Activated naive CD8-positive, alpha-beta T cell treated with anti-CD3 and anti-CD28 coated beads for 36 hours (primary cell): ENCODE measurements at regions not wholly inside any gene's neighbourhood (a gene's known extent, or its start where the extent isn't known, plus 50 kb on each side); places are given as distances from the start of the nearest gene placed in this dataset.
"Not testable (repeated sequence)": the region's sequence is repeated elsewhere in the genome, so short reads cannot be mapped to it uniquely, and the experiment has no call there.

Experiments
- DNase-seq: peaks from one replicate; pipeline ENCODE4 v3.0.0; 2021
- H3K27ac Mint-ChIP-seq: one replicate; pipeline ENCODE4 v1.8.0; 2022; ENCODE audit warnings: mild to moderate bottlenecking, moderate library complexity, mixed read lengths
- H3K27me3 Mint-ChIP-seq: one replicate; pipeline ENCODE4 v1.8.0; 2022; ENCODE audit warnings: mild to moderate bottlenecking, mixed read lengths
- H3K36me3 Mint-ChIP-seq: one replicate; pipeline ENCODE4 v1.8.0; 2021; ENCODE audit warnings: mild to moderate bottlenecking, mixed read lengths
- H3K4me1 Mint-ChIP-seq: one replicate; pipeline ENCODE4 v1.8.0; 2021; ENCODE audit warnings: mixed read lengths
- H3K4me3 Mint-ChIP-seq: one replicate; pipeline ENCODE4 v1.8.0; 2022; ENCODE audit warnings: mild to moderate bottlenecking, moderate library complexity, mixed read lengths
- H3K9me3 Mint-ChIP-seq: one replicate; pipeline ENCODE4 v1.8.0; 2022; ENCODE audit warnings: mixed read lengths

- peaks cover 7% of the 10 kb centered on the region for H3K9me3 Mint-ChIP-seq
- H3K4me1 Mint-ChIP-seq, result no peaks in the 10 kb centered on the region
- no peaks in the 10 kb centered on the region for H3K36me3 Mint-ChIP-seq
- H3K27ac Mint-ChIP-seq, result no peak overlapping the region
- no peak for DNase-seq
- H3K27me3 Mint-ChIP-seq, result no peaks in the 10 kb centered on the region
- H3K4me3 Mint-ChIP-seq, result no peak overlapping the region
Measured at GRCh38 chr1:194755241-194755994, 1569.0 kb upstream of the B3GALT2 start.

- not testable (repeated sequence) for H3K27me3 Mint-ChIP-seq, H3K36me3 Mint-ChIP-seq, H3K4me1 Mint-ChIP-seq, H3K27ac Mint-ChIP-seq, H3K9me3 Mint-ChIP-seq, H3K4me3 Mint-ChIP-seq, DNase-seq
Measured at GRCh38 chr1:194738843-194739242, 1552.4 kb upstream of the B3GALT2 start.

GRCh38 chr1:194734970-194735369 is 1548.6 kb upstream of the B3GALT2 start:
- no peaks in the 10 kb centered on the region for H3K4me1 Mint-ChIP-seq

GRCh38 chr1:194731025-194731424 is 1544.6 kb upstream of the B3GALT2 start:
- Mint-ChIP-seq H3K4me3 (no peak overlapping the region), H3K36me3 (no peaks in the 10 kb centered on the region), H3K27ac (no peak overlapping the region), H3K27me3 (no peaks in the 10 kb centered on the region), H3K4me1 (no peaks in the 10 kb centered on the region), H3K9me3 (no peaks in the 10 kb centered on the region)
- no peak for DNase-seq

More at GRCh38 chr1:194734970-194735369, 1548.6 kb upstream of the B3GALT2 start:
- H3K27me3 Mint-ChIP-seq, result no peaks in the 10 kb centered on the region
- H3K9me3 Mint-ChIP-seq, result no peaks in the 10 kb centered on the region
- no peak for DNase-seq
- H3K4me3 Mint-ChIP-seq, result no peak overlapping the region
- no peaks in the 10 kb centered on the region for H3K36me3 Mint-ChIP-seq
- no peak overlapping the region for H3K27ac Mint-ChIP-seq

GRCh38 chr1:194730304-194730703 is 1543.9 kb upstream of the B3GALT2 start:
- Mint-ChIP-seq H3K4me1 (no peaks in the 10 kb centered on the region), H3K9me3 (no peaks in the 10 kb centered on the region), H3K27ac (no peak overlapping the region), H3K36me3 (no peaks in the 10 kb centered on the region), H3K4me3 (no peak overlapping the region), H3K27me3 (no peaks in the 10 kb centered on the region)
- no peak for DNase-seq

- no peak overlapping the region for H3K4me3 Mint-ChIP-seq
Measured at GRCh38 chr1:194723067-194723466, 1536.7 kb upstream of the B3GALT2 start.

GRCh38 chr1:194717941-194718340 is 1531.5 kb upstream of the B3GALT2 start:
- H3K4me1 Mint-ChIP-seq, result no peaks in the 10 kb centered on the region
- DNase-seq, result no peak
- no peak overlapping the region for H3K27ac Mint-ChIP-seq
- no peaks in the 10 kb centered on the region for H3K27me3 Mint-ChIP-seq
- peaks cover 2% of the 10 kb centered on the region for H3K9me3 Mint-ChIP-seq
- no peak overlapping the region for H3K4me3 Mint-ChIP-seq
- no peaks in the 10 kb centered on the region for H3K36me3 Mint-ChIP-seq

More at GRCh38 chr1:194723067-194723466, 1536.7 kb upstream of the B3GALT2 start:
- H3K27me3 Mint-ChIP-seq, result no peaks in the 10 kb centered on the region
- H3K4me1 Mint-ChIP-seq, result no peaks in the 10 kb centered on the region
- DNase-seq, result no peak
- no peaks in the 10 kb centered on the region for H3K36me3 Mint-ChIP-seq
- no peaks in the 10 kb centered on the region for H3K9me3 Mint-ChIP-seq
- H3K27ac Mint-ChIP-seq, result no peak overlapping the region

- no peak overlapping the region for H3K4me3 Mint-ChIP-seq
- H3K36me3 Mint-ChIP-seq, result no peaks in the 10 kb centered on the region
- no peaks in the 10 kb centered on the region for H3K4me1 Mint-ChIP-seq
- peaks cover 2% of the 10 kb centered on the region for H3K9me3 Mint-ChIP-seq
- no peaks in the 10 kb centered on the region for H3K27me3 Mint-ChIP-seq
- no peak for DNase-seq
- no peak overlapping the region for H3K27ac Mint-ChIP-seq
Measured at GRCh38 chr1:194717334-194717733, 1530.9 kb upstream of the B3GALT2 start.

- H3K9me3 Mint-ChIP-seq, result peaks cover 2% of the 10 kb centered on the region
- H3K27ac Mint-ChIP-seq, result no peak overlapping the region
- no peaks in the 10 kb centered on the region for H3K36me3 Mint-ChIP-seq
Measured at GRCh38 chr1:194710671-194711070, 1524.3 kb upstream of the B3GALT2 start.

GRCh38 chr1:194709439-194709838 is 1523.0 kb upstream of the B3GALT2 start:
- H3K9me3 Mint-ChIP-seq, result peaks cover 2% of the 10 kb centered on the region
- DNase-seq, result no peak
- no peaks in the 10 kb centered on the region for H3K4me1 Mint-ChIP-seq
- no peak overlapping the region for H3K27ac Mint-ChIP-seq
- H3K4me3 Mint-ChIP-seq, result no peak overlapping the region
- no peaks in the 10 kb centered on the region for H3K36me3 Mint-ChIP-seq
- no peaks in the 10 kb centered on the region for H3K27me3 Mint-ChIP-seq

More at GRCh38 chr1:194710671-194711070, 1524.3 kb upstream of the B3GALT2 start:
- Mint-ChIP-seq H3K27me3 (no peaks in the 10 kb centered on the region), H3K4me1 (no peaks in the 10 kb centered on the region), H3K4me3 (no peak overlapping the region)
- DNase-seq, result no peak

GRCh38 chr1:194707074-194707473 is 1520.7 kb upstream of the B3GALT2 start:
- no peaks in the 10 kb centered on the region for H3K27me3 Mint-ChIP-seq
- H3K9me3 Mint-ChIP-seq, result no peaks in the 10 kb centered on the region
- no peak for DNase-seq
- H3K4me3 Mint-ChIP-seq, result no peak overlapping the region
- no peaks in the 10 kb centered on the region for H3K36me3 Mint-ChIP-seq
- no peak overlapping the region for H3K27ac Mint-ChIP-seq
- H3K4me1 Mint-ChIP-seq, result no peaks in the 10 kb centered on the region

GRCh38 chr1:194705123-194705854 is 1518.9 kb upstream of the B3GALT2 start:
- Mint-ChIP-seq H3K27ac (no peak overlapping the region), H3K27me3 (no peaks in the 10 kb centered on the region), H3K36me3 (no peaks in the 10 kb centered on the region), H3K4me1 (no peaks in the 10 kb centered on the region), H3K9me3 (no peaks in the 10 kb centered on the region), H3K4me3 (no peak overlapping the region)
- DNase-seq, result no peak

- H3K27ac Mint-ChIP-seq, result no peak overlapping the region
- H3K9me3 Mint-ChIP-seq, result no peaks in the 10 kb centered on the region
- no peak overlapping the region for H3K4me3 Mint-ChIP-seq
- H3K36me3 Mint-ChIP-seq, result no peaks in the 10 kb centered on the region
- no peaks in the 10 kb centered on the region for H3K4me1 Mint-ChIP-seq
- no peak for DNase-seq
- no peaks in the 10 kb centered on the region for H3K27me3 Mint-ChIP-seq
Measured at GRCh38 chr1:194698908-194699318, 1512.5 kb upstream of the B3GALT2 start.

- no peak for DNase-seq
- H3K27ac Mint-ChIP-seq, result no peak overlapping the region
- no peaks in the 10 kb centered on the region for H3K27me3 Mint-ChIP-seq
- H3K36me3 Mint-ChIP-seq, result no peaks in the 10 kb centered on the region
- no peak overlapping the region for H3K4me3 Mint-ChIP-seq
- no peaks in the 10 kb centered on the region for H3K9me3 Mint-ChIP-seq
- no peaks in the 10 kb centered on the region for H3K4me1 Mint-ChIP-seq
Measured at GRCh38 chr1:194693244-194693643, 1506.8 kb upstream of the B3GALT2 start.

- Mint-ChIP-seq H3K36me3 (no peaks in the 10 kb centered on the region), H3K27me3 (no peaks in the 10 kb centered on the region), H3K4me1 (no peaks in the 10 kb centered on the region), H3K9me3 (no peaks in the 10 kb centered on the region), H3K27ac (no peak overlapping the region), H3K4me3 (no peak overlapping the region)
- DNase-seq, result no peak
Measured at GRCh38 chr1:194684636-194685035, 1498.2 kb upstream of the B3GALT2 start.

GRCh38 chr1:194658090-194658439 is 1471.7 kb upstream of the B3GALT2 start:
- H3K9me3 Mint-ChIP-seq, result no peaks in the 10 kb centered on the region
- no peak for DNase-seq
- H3K27me3 Mint-ChIP-seq, result no peaks in the 10 kb centered on the region
- no peak overlapping the region for H3K4me3 Mint-ChIP-seq
- H3K36me3 Mint-ChIP-seq, result no peaks in the 10 kb centered on the region
- no peaks in the 10 kb centered on the region for H3K4me1 Mint-ChIP-seq
- H3K27ac Mint-ChIP-seq, result no peak overlapping the region
